ENCODE measurements at regions not wholly inside any gene's neighbourhood (a gene's known extent, or its start where the extent isn't known, plus 50 kb on each side); places are given as distances from the start of the nearest gene placed in this dataset.

DNA sequence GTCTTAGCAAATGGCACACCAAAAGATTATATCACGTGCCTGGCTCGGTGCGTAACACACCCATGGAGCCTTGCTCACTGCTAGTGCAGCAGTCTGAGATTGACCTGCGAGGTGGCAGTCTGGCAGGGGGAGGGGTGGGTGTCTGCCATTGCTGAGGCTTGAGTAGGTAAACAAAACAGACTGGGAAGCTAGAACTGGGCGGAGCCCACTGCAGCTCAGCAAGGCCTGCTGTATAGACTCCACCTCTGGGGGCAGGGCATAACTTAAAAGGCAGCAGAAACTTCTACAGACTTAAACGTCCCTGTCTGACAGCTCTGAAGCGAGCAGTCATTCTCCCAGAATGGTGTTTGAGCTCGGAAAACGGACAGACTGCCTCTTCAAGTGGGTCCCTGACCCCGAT lies 55.9 kb upstream of the FSHR start:
- TF ChIP-seq, protein P1, sequence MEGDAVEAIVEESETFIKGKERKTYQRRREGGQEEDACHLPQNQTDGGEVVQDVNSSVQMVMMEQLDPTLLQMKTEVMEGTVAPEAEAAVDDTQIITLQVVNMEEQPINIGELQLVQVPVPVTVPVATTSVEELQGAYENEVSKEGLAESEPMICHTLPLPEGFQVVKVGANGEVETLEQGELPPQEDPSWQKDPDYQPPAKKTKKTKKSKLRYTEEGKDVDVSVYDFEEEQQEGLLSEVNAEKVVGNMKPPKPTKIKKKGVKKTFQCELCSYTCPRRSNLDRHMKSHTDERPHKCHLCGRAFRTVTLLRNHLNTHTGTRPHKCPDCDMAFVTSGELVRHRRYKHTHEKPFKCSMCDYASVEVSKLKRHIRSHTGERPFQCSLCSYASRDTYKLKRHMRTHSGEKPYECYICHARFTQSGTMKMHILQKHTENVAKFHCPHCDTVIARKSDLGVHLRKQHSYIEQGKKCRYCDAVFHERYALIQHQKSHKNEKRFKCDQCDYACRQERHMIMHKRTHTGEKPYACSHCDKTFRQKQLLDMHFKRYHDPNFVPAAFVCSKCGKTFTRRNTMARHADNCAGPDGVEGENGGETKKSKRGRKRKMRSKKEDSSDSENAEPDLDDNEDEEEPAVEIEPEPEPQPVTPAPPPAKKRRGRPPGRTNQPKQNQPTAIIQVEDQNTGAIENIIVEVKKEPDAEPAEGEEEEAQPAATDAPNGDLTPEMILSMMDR (IDR thresholded peaks at IDR 0.05; ENCODE audit: insufficient read depth, low read length) = no peak
- TF ChIP-seq POLR2AphosphoS5 (IDR thresholded peaks at IDR 0.05; ENCODE audit: low read depth) (no peak), GABPA (IDR thresholded peaks at IDR 0.05; ENCODE audit: low read depth) (no peak), SPI1 (IDR thresholded peaks at IDR 0.05; ENCODE audit: borderline replicate concordance, low read depth) (no peak)
- TF ChIP-seq, protein P2, sequence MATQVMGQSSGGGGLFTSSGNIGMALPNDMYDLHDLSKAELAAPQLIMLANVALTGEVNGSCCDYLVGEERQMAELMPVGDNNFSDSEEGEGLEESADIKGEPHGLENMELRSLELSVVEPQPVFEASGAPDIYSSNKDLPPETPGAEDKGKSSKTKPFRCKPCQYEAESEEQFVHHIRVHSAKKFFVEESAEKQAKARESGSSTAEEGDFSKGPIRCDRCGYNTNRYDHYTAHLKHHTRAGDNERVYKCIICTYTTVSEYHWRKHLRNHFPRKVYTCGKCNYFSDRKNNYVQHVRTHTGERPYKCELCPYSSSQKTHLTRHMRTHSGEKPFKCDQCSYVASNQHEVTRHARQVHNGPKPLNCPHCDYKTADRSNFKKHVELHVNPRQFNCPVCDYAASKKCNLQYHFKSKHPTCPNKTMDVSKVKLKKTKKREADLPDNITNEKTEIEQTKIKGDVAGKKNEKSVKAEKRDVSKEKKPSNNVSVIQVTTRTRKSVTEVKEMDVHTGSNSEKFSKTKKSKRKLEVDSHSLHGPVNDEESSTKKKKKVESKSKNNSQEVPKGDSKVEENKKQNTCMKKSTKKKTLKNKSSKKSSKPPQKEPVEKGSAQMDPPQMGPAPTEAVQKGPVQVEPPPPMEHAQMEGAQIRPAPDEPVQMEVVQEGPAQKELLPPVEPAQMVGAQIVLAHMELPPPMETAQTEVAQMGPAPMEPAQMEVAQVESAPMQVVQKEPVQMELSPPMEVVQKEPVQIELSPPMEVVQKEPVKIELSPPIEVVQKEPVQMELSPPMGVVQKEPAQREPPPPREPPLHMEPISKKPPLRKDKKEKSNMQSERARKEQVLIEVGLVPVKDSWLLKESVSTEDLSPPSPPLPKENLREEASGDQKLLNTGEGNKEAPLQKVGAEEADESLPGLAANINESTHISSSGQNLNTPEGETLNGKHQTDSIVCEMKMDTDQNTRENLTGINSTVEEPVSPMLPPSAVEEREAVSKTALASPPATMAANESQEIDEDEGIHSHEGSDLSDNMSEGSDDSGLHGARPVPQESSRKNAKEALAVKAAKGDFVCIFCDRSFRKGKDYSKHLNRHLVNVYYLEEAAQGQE (IDR thresholded peaks at IDR 0.05; ENCODE audit: insufficient replicate concordance, low read depth) = no peak
- H3K4me3 ChIP-seq (replicated peaks; ENCODE audit: insufficient read depth, low read length) = no peak overlapping the region
- H3K27ac ChIP-seq (replicated peaks) = no peak overlapping the region
- no peaks in the 10 kb centered on the region for H3K27me3 ChIP-seq (ENCODE audit: insufficient read depth, poor library complexity, severe bottlenecking)
- DNase-seq (ENCODE audit: low read depth in 1 of 2, low spot score in 1 of 2) = no peak

DNA sequence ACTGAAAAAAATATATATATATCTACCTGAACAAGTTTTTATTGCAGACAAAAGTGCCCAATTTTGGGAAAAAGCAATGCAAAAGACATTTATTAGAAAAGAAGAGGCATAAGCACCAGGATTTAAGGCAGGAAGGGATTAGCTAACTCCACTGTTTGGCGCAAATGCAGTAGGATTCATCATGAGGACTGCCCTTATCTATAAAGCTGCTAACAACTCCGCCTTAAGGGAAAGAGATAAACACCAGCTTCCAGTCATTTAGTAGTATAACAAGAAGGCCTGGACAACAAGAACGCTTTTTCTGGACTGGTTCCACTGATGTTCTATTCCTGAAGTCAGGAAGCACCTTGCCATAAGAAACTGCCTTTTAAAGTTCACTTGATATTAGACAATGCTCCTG lies 52.9 kb upstream of the FSHR start:
- TF ChIP-seq POLR2AphosphoS5 (IDR thresholded peaks at IDR 0.05; ENCODE audit: low read depth) = no peak
- TF ChIP-seq, protein P1 (IDR thresholded peaks at IDR 0.05; ENCODE audit: insufficient read depth, low read length) = no peak
- no peak for TF ChIP-seq GABPA (IDR thresholded peaks at IDR 0.05; ENCODE audit: low read depth)
- TF ChIP-seq SPI1 (IDR thresholded peaks at IDR 0.05; ENCODE audit: borderline replicate concordance, low read depth) = no peak
- TF ChIP-seq, protein P2 (IDR thresholded peaks at IDR 0.05; ENCODE audit: insufficient replicate concordance, low read depth) = no peak
- H3K27ac ChIP-seq (replicated peaks) = no peak overlapping the region
- no peak for DNase-seq (ENCODE audit: low read depth in 1 of 2, low spot score in 1 of 2)
- no peaks in the 10 kb centered on the region for H3K27me3 ChIP-seq (ENCODE audit: insufficient read depth, poor library complexity, severe bottlenecking)
- H3K4me3 ChIP-seq (replicated peaks; ENCODE audit: insufficient read depth, low read length) = no peak overlapping the region
